Tibial artery (tissue), 4 donors: ENCODE measurements at regions not wholly inside any gene's neighbourhood (a gene's known extent, or its start where the extent isn't known, plus 50 kb on each side); places are given as distances from the start of the nearest gene placed in this dataset.
A peak's percentile ranks its signal among the peaks of the same experiment; 100 is the strongest.

ENCODE experiments used
- DNase-seq, 2 donors: peaks; one replicate each; pipeline ENCODE4 v3.0.0-alpha.2; 2019
- H3K27ac ChIP-seq, 2 donors: fragments of 200-600 bp; sonication (generic) in 1 of 2; 1 replicate in 1 of 2; 2 replicates in 1 of 2; pipeline ENCODE4 v1.5.1; 2018 to 2019; ENCODE audit warnings: mild to moderate bottlenecking in 1 of 2
- H3K27me3 ChIP-seq, 2 donors: fragments of 200-600 bp; sonication (generic) in 1 of 2; one replicate each; pipeline versions ENCODE4 v1.5.1 to v1.6.0; 2016 to 2019
- H3K36me3 ChIP-seq, 3 donors: fragments of 200-600 bp; sonication (generic) in 2 of 3; one replicate each; pipeline ENCODE4 v1.5.1; 2016 to 2019; ENCODE audit warnings: mild to moderate bottlenecking in 2 of 3
- H3K4me1 ChIP-seq, 4 donors: fragments of 200-600 bp; sonication (generic) in 2 of 4; 1 replicate in 3 of 4; 2 replicates in 1 of 4; pipeline ENCODE4 v1.5.1; 2016 to 2019
- H3K4me3 ChIP-seq, 2 donors: fragments of 200-600 bp; sonication (generic) in 1 of 2; 1 replicate in 1 of 2; 2 replicates in 1 of 2; pipeline ENCODE4 v1.5.1; 2018 to 2019; ENCODE audit warnings: mild to moderate bottlenecking in 2 of 2
- H3K9me3 ChIP-seq, 3 donors: fragments of 200-600 bp; sonication (generic) in 1 of 3; one replicate each; pipeline ENCODE4 v1.5.1; 2016 to 2019
- CTCF ChIP-seq, 2 experiments: fragments of 200-600 bp in 1 of 2; fragments of 450-650 bp in 1 of 2; IDR thresholded peaks; one replicate each; pipeline ENCODE4 v1.5.1; 2017 to 2019; ENCODE audit warnings: antibody characterized with exemption in 2 of 2, mild to moderate bottlenecking in 1 of 2, moderate library complexity in 1 of 2
- intact Hi-C: fragments of 100-400 bp; cut with DNase I; formaldehyde crosslinking; loops from one replicate; pipeline ENCODE4 v1.15.0; 2023; ENCODE audit warnings: low total_unique reads

- no peak for TF ChIP-seq CTCF (IDR thresholded peaks at IDR 0.05)
- Histone ChIP-seq H3K36me3 (no peaks in the 10 kb centered on the region), H3K27me3 (no peaks in the 10 kb centered on the region), H3K9me3 (no peaks in the 10 kb centered on the region), H3K4me3 (no peak overlapping the region), H3K4me1 (peaks cover 0 to 18% (median 0%) of the 10 kb centered on the region in 4 donors), H3K27ac (peak overlapping the region; percentile 24 to 41)
- no peak for DNase-seq
- intact Hi-C loops, result no loop called here
Observed at GRCh38 chr3:151611419-151611818, 122.3 kb upstream of the AADACL2 start.

DNA sequence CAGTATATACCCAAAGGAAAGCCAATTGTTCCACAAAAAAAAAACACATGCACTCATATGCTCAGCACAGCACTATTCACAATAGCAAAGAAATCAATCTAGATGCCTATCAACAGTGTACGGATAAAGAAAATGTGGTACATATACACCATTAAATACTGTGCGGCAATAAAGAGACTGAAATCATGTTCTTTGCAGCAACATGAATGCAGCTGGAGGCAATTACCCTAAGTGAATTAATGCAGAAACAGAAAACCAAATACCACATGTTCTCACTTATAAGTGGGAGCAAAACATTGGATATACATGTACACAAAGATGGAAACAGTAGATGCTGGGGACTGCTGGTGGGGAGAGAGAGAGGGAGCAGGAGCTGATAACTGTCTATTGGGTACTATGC, 124.2 kb upstream of the AADACL2 start:
- DNase-seq, result no peak
- H3K27me3 ChIP-seq, result no peaks in the 10 kb centered on the region
- no peaks in the 10 kb centered on the region for H3K36me3 ChIP-seq
- H3K4me1 ChIP-seq, result peaks cover 0 to 18% (median 0%) of the 10 kb centered on the region in 4 donors
- no peak overlapping the region for H3K27ac ChIP-seq
- H3K9me3 ChIP-seq, result no peaks in the 10 kb centered on the region
- H3K4me3 ChIP-seq, result no peak overlapping the region
- intact Hi-C loops, result no loop called here
- no peak for TF ChIP-seq CTCF (IDR thresholded peaks at IDR 0.05)

- intact Hi-C loops, result no loop called here
- Histone ChIP-seq H3K9me3 (no peaks in the 10 kb centered on the region), H3K4me3 (no peak overlapping the region), H3K36me3 (no peaks in the 10 kb centered on the region), H3K4me1 (no peaks in the 10 kb centered on the region), H3K27ac (no peak overlapping the region), H3K27me3 (no peaks in the 10 kb centered on the region)
- TF ChIP-seq CTCF (IDR thresholded peaks at IDR 0.05), result no peak
- no peak for DNase-seq
Observed at GRCh38 chr3:151604891-151605290, 128.8 kb upstream of the AADACL2 start.

- H3K27ac ChIP-seq, result no peak overlapping the region
- no peak overlapping the region for H3K4me3 ChIP-seq
- no peaks in the 10 kb centered on the region for H3K4me1 ChIP-seq
- H3K36me3 ChIP-seq, result no peaks in the 10 kb centered on the region
- intact Hi-C loops, result no loop called here
- DNase-seq, result no peak
- TF ChIP-seq CTCF (IDR thresholded peaks at IDR 0.05), result no peak
- H3K27me3 ChIP-seq, result no peaks in the 10 kb centered on the region
- H3K9me3 ChIP-seq, result no peaks in the 10 kb centered on the region
Observed at GRCh38 chr3:151600783-151601182, 132.9 kb upstream of the AADACL2 start.

DNA sequence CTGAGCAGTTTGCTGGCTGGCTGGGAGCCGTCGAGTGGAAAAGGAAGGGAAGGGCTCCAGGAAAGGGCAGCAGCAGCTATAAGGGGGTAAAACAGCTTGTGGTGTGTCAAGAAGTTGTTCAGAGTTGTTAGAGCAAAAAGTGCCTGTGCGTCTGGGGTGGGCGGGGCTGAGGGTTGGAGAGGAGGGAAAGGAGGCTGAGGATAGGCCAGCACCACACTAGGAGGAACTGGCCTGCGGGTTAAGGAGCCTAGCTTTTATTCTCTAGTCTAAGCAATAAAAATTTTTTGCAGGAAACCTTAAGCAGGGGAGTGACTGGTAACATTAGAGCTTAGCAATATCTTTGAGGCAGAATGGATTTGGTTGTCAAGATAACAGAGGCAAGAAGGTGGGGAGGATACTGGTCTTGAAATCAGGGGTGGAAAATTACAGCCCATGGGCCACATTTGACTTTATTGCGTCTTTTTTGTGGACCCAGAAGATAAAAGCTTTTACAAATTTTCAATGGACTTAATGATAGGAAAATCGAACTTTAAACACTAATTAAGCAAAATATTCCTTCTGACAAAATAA, 134.5 kb upstream of the AADACL2 start:
- no peak overlapping the region for H3K4me3 ChIP-seq
- no peaks in the 10 kb centered on the region for H3K9me3 ChIP-seq
- H3K36me3 ChIP-seq, result no peaks in the 10 kb centered on the region
- H3K27ac ChIP-seq, result no peak overlapping the region
- TF ChIP-seq CTCF (IDR thresholded peaks at IDR 0.05), result no peak
- H3K4me1 ChIP-seq, result no peaks in the 10 kb centered on the region
- no peaks in the 10 kb centered on the region for H3K27me3 ChIP-seq
- intact Hi-C loops, result no loop called here
- no peak for DNase-seq

DNA sequence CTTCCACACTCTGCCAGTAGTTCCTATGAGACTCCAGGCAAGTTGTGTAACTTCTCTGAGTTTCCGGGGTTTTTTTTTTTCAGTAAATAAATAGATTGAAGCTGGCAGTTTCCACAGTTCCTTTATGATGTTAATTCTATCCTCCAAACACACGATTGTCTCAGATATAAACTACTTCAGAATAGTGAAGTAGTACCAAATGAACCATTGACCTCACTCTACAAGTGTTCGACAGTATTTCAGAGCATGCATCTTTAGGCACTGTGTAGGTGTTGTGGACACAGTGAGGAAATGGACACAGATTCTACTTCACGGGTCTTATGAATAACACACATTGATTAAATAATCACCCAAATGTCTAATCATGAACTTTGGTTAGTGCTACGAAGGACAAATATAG, 136.1 kb upstream of the IGSF10 start:
- Histone ChIP-seq H3K27ac (no peak overlapping the region), H3K4me1 (no peaks in the 10 kb centered on the region), H3K36me3 (no peaks in the 10 kb centered on the region), H3K27me3 (no peaks in the 10 kb centered on the region), H3K4me3 (no peak overlapping the region), H3K9me3 (no peaks in the 10 kb centered on the region)
- intact Hi-C loops, result no loop called here
- no peak for TF ChIP-seq CTCF (IDR thresholded peaks at IDR 0.05)
- DNase-seq, result no peak
